Neural progenitor cell (in vitro differentiated cells): ENCODE measurements at regions not wholly inside any gene's neighbourhood (a gene's known extent, or its start where the extent isn't known, plus 50 kb on each side); places are given as distances from the start of the nearest gene placed in this dataset.

Experiments
- EZH2 ChIP-seq: fragments of 200-600 bp; sonication (generic); IDR thresholded peaks from 2 replicates; pipeline ENCODE4 v1.6.1; 2017; ENCODE audit warnings: antibody characterized with exemption, mild to moderate bottlenecking, moderate library complexity
- TF ChIP-seq, protein P1 (sequence below): fragments of 200-600 bp; sonication (generic); IDR thresholded peaks from 2 replicates; pipeline ENCODE4 v1.5.1; 2017; ENCODE audit warnings: antibody characterized with exemption, mild to moderate bottlenecking

DNA sequence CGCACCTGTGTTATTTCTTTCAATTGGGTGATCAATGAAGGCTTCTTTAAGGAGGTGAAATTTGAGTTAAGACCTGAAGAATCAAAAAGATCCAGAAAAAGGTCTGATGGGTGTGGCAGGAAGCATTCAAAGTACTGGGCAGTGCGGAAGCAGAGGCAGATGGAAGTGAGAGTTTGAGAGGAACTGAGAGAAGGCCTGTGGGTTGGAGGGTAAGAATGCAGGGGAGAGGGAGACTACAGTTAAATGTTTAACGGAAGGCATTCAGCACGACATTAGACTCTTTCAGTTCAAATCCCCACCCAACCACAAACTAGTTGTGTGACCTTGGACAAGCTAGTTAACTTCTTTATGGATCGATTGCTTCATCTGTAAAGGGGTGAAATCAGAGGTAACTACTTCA lies 50.5 kb upstream of the GCM1 start:
- TF ChIP-seq, protein P1, sequence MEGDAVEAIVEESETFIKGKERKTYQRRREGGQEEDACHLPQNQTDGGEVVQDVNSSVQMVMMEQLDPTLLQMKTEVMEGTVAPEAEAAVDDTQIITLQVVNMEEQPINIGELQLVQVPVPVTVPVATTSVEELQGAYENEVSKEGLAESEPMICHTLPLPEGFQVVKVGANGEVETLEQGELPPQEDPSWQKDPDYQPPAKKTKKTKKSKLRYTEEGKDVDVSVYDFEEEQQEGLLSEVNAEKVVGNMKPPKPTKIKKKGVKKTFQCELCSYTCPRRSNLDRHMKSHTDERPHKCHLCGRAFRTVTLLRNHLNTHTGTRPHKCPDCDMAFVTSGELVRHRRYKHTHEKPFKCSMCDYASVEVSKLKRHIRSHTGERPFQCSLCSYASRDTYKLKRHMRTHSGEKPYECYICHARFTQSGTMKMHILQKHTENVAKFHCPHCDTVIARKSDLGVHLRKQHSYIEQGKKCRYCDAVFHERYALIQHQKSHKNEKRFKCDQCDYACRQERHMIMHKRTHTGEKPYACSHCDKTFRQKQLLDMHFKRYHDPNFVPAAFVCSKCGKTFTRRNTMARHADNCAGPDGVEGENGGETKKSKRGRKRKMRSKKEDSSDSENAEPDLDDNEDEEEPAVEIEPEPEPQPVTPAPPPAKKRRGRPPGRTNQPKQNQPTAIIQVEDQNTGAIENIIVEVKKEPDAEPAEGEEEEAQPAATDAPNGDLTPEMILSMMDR = no peak
- TF ChIP-seq EZH2 = no peak
